ENCODE measurements at regions not wholly inside any gene's neighbourhood (a gene's known extent, or its start where the extent isn't known, plus 50 kb on each side); places are given as distances from the start of the nearest gene placed in this dataset.
"Not testable (repeated sequence)": the region's sequence is repeated elsewhere in the genome, so short reads cannot be mapped to it uniquely, and the experiment has no call there.

GRCh38 chr3:144930431-144930830, 958.8 kb downstream of the DIPK2A start:
- Mint-ChIP-seq H3K36me3 (no peaks in the 10 kb centered on the region), H3K4me1 (no peaks in the 10 kb centered on the region), H3K27ac (no peak overlapping the region), H3K4me3 (no peak overlapping the region), H3K9me3 (peaks cover 16% of the 10 kb centered on the region)
- ATAC-seq (no peak), DNase-seq (ENCODE audit: low spot score in 2 of 2) (no peak)

GRCh38 chr3:144931590-144931989, 960.0 kb downstream of the DIPK2A start:
- no peaks in the 10 kb centered on the region for H3K4me1 Mint-ChIP-seq
- H3K9me3 Mint-ChIP-seq = peaks cover 16% of the 10 kb centered on the region
- no peak overlapping the region for H3K4me3 Mint-ChIP-seq
- no peaks in the 10 kb centered on the region for H3K36me3 Mint-ChIP-seq
- DNase-seq (ENCODE audit: low spot score in 2 of 2) (no peak), ATAC-seq (no peak)
- H3K27ac Mint-ChIP-seq = no peak overlapping the region

- peaks cover 20% of the 10 kb centered on the region for H3K9me3 Mint-ChIP-seq
- H3K4me1 Mint-ChIP-seq = no peaks in the 10 kb centered on the region
- DNase-seq (ENCODE audit: low spot score in 2 of 2) (no peak), ATAC-seq (no peak)
- no peak overlapping the region for H3K4me3 Mint-ChIP-seq
- H3K36me3 Mint-ChIP-seq = no peaks in the 10 kb centered on the region
- no peak overlapping the region for H3K27ac Mint-ChIP-seq
Observed at GRCh38 chr3:144942093-144942837, 970.6 kb downstream of the DIPK2A start.

GRCh38 chr3:144942838-144943197, 971.2 kb downstream of the DIPK2A start:
- DNase-seq (ENCODE audit: low spot score in 2 of 2) = no peak
- H3K36me3 Mint-ChIP-seq = no peaks in the 10 kb centered on the region
- H3K27ac Mint-ChIP-seq = no peak overlapping the region

GRCh38 chr3:144947895-144948294, 976.3 kb downstream of the DIPK2A start:
- Mint-ChIP-seq H3K9me3 (peaks cover 15% of the 10 kb centered on the region), H3K4me1 (no peaks in the 10 kb centered on the region)

More at GRCh38 chr3:144942838-144943197, 971.2 kb downstream of the DIPK2A start:
- H3K4me3 Mint-ChIP-seq = no peak overlapping the region
- no peak for ATAC-seq
- H3K9me3 Mint-ChIP-seq = peaks cover 20% of the 10 kb centered on the region
- no peaks in the 10 kb centered on the region for H3K4me1 Mint-ChIP-seq

GRCh38 chr3:144948711-144949110, 977.1 kb downstream of the DIPK2A start:
- peaks cover 15% of the 10 kb centered on the region for H3K9me3 Mint-ChIP-seq
- no peak for DNase-seq (ENCODE audit: low spot score in 2 of 2)
- no peak overlapping the region for H3K27ac Mint-ChIP-seq
- no peak for ATAC-seq
- H3K4me1 Mint-ChIP-seq = no peaks in the 10 kb centered on the region
- H3K4me3 Mint-ChIP-seq = no peak overlapping the region
- H3K36me3 Mint-ChIP-seq = no peaks in the 10 kb centered on the region

More at GRCh38 chr3:144947895-144948294, 976.3 kb downstream of the DIPK2A start:
- Mint-ChIP-seq H3K27ac (no peak overlapping the region), H3K36me3 (no peaks in the 10 kb centered on the region), H3K4me3 (no peak overlapping the region)
- ATAC-seq (no peak), DNase-seq (ENCODE audit: low spot score in 2 of 2) (no peak)

- no peak for ATAC-seq
- peaks cover 9% of the 10 kb centered on the region for H3K9me3 Mint-ChIP-seq
- H3K27ac Mint-ChIP-seq = no peak overlapping the region
- H3K36me3 Mint-ChIP-seq = no peaks in the 10 kb centered on the region
- H3K4me1 Mint-ChIP-seq = no peaks in the 10 kb centered on the region
- no peak for DNase-seq (ENCODE audit: low spot score in 2 of 2)
- no peak overlapping the region for H3K4me3 Mint-ChIP-seq
Observed at GRCh38 chr3:144953959-144954358, 982.3 kb downstream of the DIPK2A start.

GRCh38 chr3:144957398-144958101, 985.9 kb downstream of the DIPK2A start:
- Mint-ChIP-seq H3K4me3 (no peak overlapping the region), H3K27ac (no peak overlapping the region), H3K9me3 (peaks cover 14% of the 10 kb centered on the region), H3K36me3 (no peaks in the 10 kb centered on the region), H3K4me1 (no peaks in the 10 kb centered on the region)
- no peak for DNase-seq (ENCODE audit: low spot score in 2 of 2)
- no peak for ATAC-seq

GRCh38 chr3:144963810-144964209, 992.2 kb downstream of the DIPK2A start:
- DNase-seq (ENCODE audit: low spot score in 2 of 2) (no peak), ATAC-seq (no peak)
- Mint-ChIP-seq H3K9me3 (peaks cover 7% of the 10 kb centered on the region), H3K36me3 (no peaks in the 10 kb centered on the region), H3K27ac (no peak overlapping the region), H3K4me1 (no peaks in the 10 kb centered on the region), H3K4me3 (no peak overlapping the region)

- H3K36me3 Mint-ChIP-seq = no peaks in the 10 kb centered on the region
- DNase-seq (ENCODE audit: low spot score in 2 of 2) (no peak), ATAC-seq (no peak)
- peaks cover 7% of the 10 kb centered on the region for H3K9me3 Mint-ChIP-seq
- H3K27ac Mint-ChIP-seq = no peak overlapping the region
- H3K4me3 Mint-ChIP-seq = no peak overlapping the region
- no peaks in the 10 kb centered on the region for H3K4me1 Mint-ChIP-seq
Observed at GRCh38 chr3:144966560-144966959, 994.9 kb downstream of the DIPK2A start.

- ATAC-seq (no peak), DNase-seq (ENCODE audit: low spot score in 2 of 2) (no peak)
- no peaks in the 10 kb centered on the region for H3K4me1 Mint-ChIP-seq
Observed at GRCh38 chr3:144968750-144969350, 997.2 kb downstream of the DIPK2A start.

GRCh38 chr3:144984481-144984880, 1012.9 kb downstream of the DIPK2A start:
- H3K36me3 Mint-ChIP-seq; H3K27ac Mint-ChIP-seq; ATAC-seq; H3K4me3 Mint-ChIP-seq; H3K9me3 Mint-ChIP-seq; DNase-seq (ENCODE audit: low spot score in 2 of 2); H3K4me1 Mint-ChIP-seq: not testable (repeated sequence)

More at GRCh38 chr3:144968750-144969350, 997.2 kb downstream of the DIPK2A start:
- H3K9me3 Mint-ChIP-seq = peaks cover 2% of the 10 kb centered on the region
- no peaks in the 10 kb centered on the region for H3K36me3 Mint-ChIP-seq
- no peak overlapping the region for H3K27ac Mint-ChIP-seq
- H3K4me3 Mint-ChIP-seq = no peak overlapping the region

GRCh38 chr3:144989807-144990206, 1018.2 kb downstream of the DIPK2A start:
- H3K36me3 Mint-ChIP-seq = no peaks in the 10 kb centered on the region
- peaks cover 2% of the 10 kb centered on the region for H3K9me3 Mint-ChIP-seq
- H3K27ac Mint-ChIP-seq = no peak overlapping the region
- H3K4me3 Mint-ChIP-seq = no peak overlapping the region
- DNase-seq (ENCODE audit: low spot score in 2 of 2) (no peak), ATAC-seq (no peak)
- no peaks in the 10 kb centered on the region for H3K4me1 Mint-ChIP-seq

GRCh38 chr3:144995856-144996255, 1024.2 kb downstream of the DIPK2A start:
- H3K4me1 Mint-ChIP-seq = no peaks in the 10 kb centered on the region
- H3K9me3 Mint-ChIP-seq = peaks cover 13% of the 10 kb centered on the region
- ATAC-seq (no peak), DNase-seq (ENCODE audit: low spot score in 2 of 2) (no peak)
- H3K4me3 Mint-ChIP-seq = no peak overlapping the region
- no peaks in the 10 kb centered on the region for H3K36me3 Mint-ChIP-seq
- H3K27ac Mint-ChIP-seq = no peak overlapping the region

- Mint-ChIP-seq H3K4me3 (no peak overlapping the region), H3K9me3 (peaks cover 11% of the 10 kb centered on the region), H3K4me1 (no peaks in the 10 kb centered on the region), H3K27ac (no peak overlapping the region), H3K36me3 (no peaks in the 10 kb centered on the region)
- DNase-seq (ENCODE audit: low spot score in 2 of 2) = no peak
- ATAC-seq = no peak
Observed at GRCh38 chr3:145005427-145005826, 1033.8 kb downstream of the DIPK2A start.

GRCh38 chr3:145006271-145006670, 1034.6 kb downstream of the DIPK2A start:
- H3K36me3 Mint-ChIP-seq = no peaks in the 10 kb centered on the region
- no peak overlapping the region for H3K27ac Mint-ChIP-seq
- H3K9me3 Mint-ChIP-seq = peaks cover 9% of the 10 kb centered on the region
- no peak for DNase-seq (ENCODE audit: low spot score in 2 of 2)
- no peak for ATAC-seq
- H3K4me1 Mint-ChIP-seq = no peaks in the 10 kb centered on the region
- H3K4me3 Mint-ChIP-seq = no peak overlapping the region

Data from stimulated activated effector memory CD8-positive, alpha-beta T cell treated with anti-CD3 and anti-CD28 coated beads, Interleukin-12 subunit alpha, Interleukin-12 subunit beta, amount 100 ng/mL, for 72 hours (primary cell).